Loucy (cell line): ENCODE measurements at regions not wholly inside any gene's neighbourhood (a gene's known extent, or its start where the extent isn't known, plus 50 kb on each side); places are given as distances from the start of the nearest gene placed in this dataset.

ENCODE experiments used
- H2AFZ ChIP-seq: fragments of 200-600 bp; sonication (generic); 2 replicates; pipeline ENCODE4 v1.6.0; 2016; ENCODE audit warnings: antibody characterized with exemption, mild to moderate bottlenecking, low read length, moderate library complexity
- H3F3A ChIP-seq: fragments of 200-600 bp; 2 replicates; pipeline ENCODE4 v1.6.0; 2016; ENCODE audit warnings: antibody characterized with exemption, low read depth, mild to moderate bottlenecking
- H3K27me3 ChIP-seq: fragments of 200-600 bp; sonication (generic); 2 replicates; pipeline ENCODE4 v1.6.1; 2014; ENCODE audit warnings: low read length, mild to moderate bottlenecking; ENCODE audit not compliant: insufficient read depth, poor library complexity, severe bottlenecking
- H3K36me3 ChIP-seq: fragments of 200-600 bp; sonication (generic); 2 replicates; pipeline ENCODE4 v1.6.1; 2016; ENCODE audit warnings: low read length; ENCODE audit not compliant: insufficient read depth
- H3K4me1 ChIP-seq: fragments of 200-600 bp; sonication (generic); 2 replicates; pipeline ENCODE4 v1.5.1; 2014; ENCODE audit warnings: low read length, mild to moderate bottlenecking; ENCODE audit not compliant: insufficient read depth, poor library complexity, severe bottlenecking
- H3K4me2 ChIP-seq: fragments of 200-600 bp; sonication (generic); 2 replicates; pipeline ENCODE4 v1.6.0; 2014; ENCODE audit warnings: antibody characterized with exemption, low read length, low read depth, mild to moderate bottlenecking; ENCODE audit not compliant: poor library complexity, severe bottlenecking
- H3K4me3 ChIP-seq: fragments of 200-600 bp; sonication (generic); 2 replicates; pipeline ENCODE4 v1.5.1; 2014; ENCODE audit warnings: low read length, mild to moderate bottlenecking, mixed read lengths; ENCODE audit not compliant: poor library complexity, severe bottlenecking
- H3K79me2 ChIP-seq: fragments of 200-600 bp; sonication (generic); 2 replicates; pipeline ENCODE4 v1.6.1; 2014; ENCODE audit warnings: low read length; ENCODE audit not compliant: insufficient read depth
- H3K9ac ChIP-seq: fragments of 200-600 bp; sonication (generic); 2 replicates; pipeline ENCODE4 v1.6.0; 2014; ENCODE audit warnings: mild to moderate bottlenecking, low read depth, low read length, moderate library complexity; ENCODE audit not compliant: poor library complexity, severe bottlenecking
- H3K9me2 ChIP-seq: fragments of 200-600 bp; sonication (generic); replicated peaks from 2 replicates; pipeline ENCODE4 v1.6.1; 2016; ENCODE audit warnings: low read depth, low read length, mixed read lengths
- H3K9me3 ChIP-seq: fragments of 200-600 bp; sonication (generic); 2 replicates; pipeline ENCODE4 v1.6.1; 2014; ENCODE audit warnings: mild to moderate bottlenecking, antibody characterized with exemption, low read length, low read depth; ENCODE audit not compliant: insufficient read depth
- H4K20me1 ChIP-seq: fragments of 200-600 bp; sonication (generic); 2 replicates; pipeline ENCODE4 v1.6.0; 2014; ENCODE audit warnings: antibody characterized with exemption, low read length, mild to moderate bottlenecking; ENCODE audit not compliant: insufficient read depth, poor library complexity, severe bottlenecking
- CTCF ChIP-seq: fragments of 200-600 bp; sonication (generic); conservative IDR thresholded peaks from 2 replicates; pipeline ENCODE4 v1.5.1; 2014; ENCODE audit warnings: mild to moderate bottlenecking, antibody characterized with exemption, low read length
- EZH2phosphoT487 ChIP-seq: fragments of 200-600 bp; IDR thresholded peaks from 2 replicates; pipeline ENCODE4 v1.6.1; 2018; ENCODE audit warnings: antibody characterized with exemption, mild to moderate bottlenecking, moderate library complexity, borderline replicate concordance

GRCh38 chrX:148316446-148316845, 184.0 kb upstream of the AFF2 start:
- Histone ChIP-seq H3K4me2 (no peak overlapping the region), H3K36me3 (no peaks in the 10 kb centered on the region), H3K79me2 (no peaks in the 10 kb centered on the region), H3K27me3 (no peaks in the 10 kb centered on the region), H2AFZ (no peak overlapping the region), H3K9ac (no peak overlapping the region), H3K4me3 (no peak overlapping the region), H3K4me1 (peaks cover 40% of the 10 kb centered on the region), H3K9me2 (no peaks in the 10 kb centered on the region), H3K9me3 (no peaks in the 10 kb centered on the region), H4K20me1 (no peaks in the 10 kb centered on the region), H3F3A (peaks cover 6% of the 10 kb centered on the region)
- no peak for TF ChIP-seq CTCF
- no peak for TF ChIP-seq EZH2phosphoT487

- TF ChIP-seq CTCF (no peak), EZH2phosphoT487 (no peak)
These were observed 177.5 kb upstream of the AFF2 start for GRCh38 chrX:148322906-148323305.

GRCh38 chrX:148333989-148334388, 166.4 kb upstream of the AFF2 start:
- Histone ChIP-seq H3K4me2 (peak overlapping the region; percentile 60), H3K27me3 (no peaks in the 10 kb centered on the region), H2AFZ (peak overlapping the region; percentile 88), H4K20me1 (no peaks in the 10 kb centered on the region), H3K9ac (peak overlapping the region; percentile 55), H3K9me2 (no peaks in the 10 kb centered on the region), H3F3A (no peaks in the 10 kb centered on the region), H3K4me1 (peaks cover 35% of the 10 kb centered on the region), H3K9me3 (no peaks in the 10 kb centered on the region), H3K79me2 (no peaks in the 10 kb centered on the region), H3K4me3 (peak overlapping the region; percentile 43), H3K36me3 (no peaks in the 10 kb centered on the region)
- TF ChIP-seq EZH2phosphoT487 (no peak), CTCF (no peak)

More at GRCh38 chrX:148322906-148323305, 177.5 kb upstream of the AFF2 start:
- no peak overlapping the region for H3K9ac ChIP-seq
- H3K36me3 ChIP-seq: no peaks in the 10 kb centered on the region; the same call in 1 of the 2 replicates
- H2AFZ ChIP-seq: no peak overlapping the region
- no peak overlapping the region for H3K4me3 ChIP-seq
- no peaks in the 10 kb centered on the region for H3K9me2 ChIP-seq
- H4K20me1 ChIP-seq: no peaks in the 10 kb centered on the region
- peaks cover 9% of the 10 kb centered on the region; the same call in 1 of the 2 replicates for H3K9me3 ChIP-seq
- H3K27me3 ChIP-seq: no peaks in the 10 kb centered on the region
- no peaks in the 10 kb centered on the region for H3F3A ChIP-seq
- peaks cover 19% of the 10 kb centered on the region for H3K4me1 ChIP-seq
- H3K4me2 ChIP-seq: no peak overlapping the region
- H3K79me2 ChIP-seq: no peaks in the 10 kb centered on the region
